ENCODE measurements at regions not wholly inside any gene's neighbourhood (a gene's known extent, or its start where the extent isn't known, plus 50 kb on each side); places are given as distances from the start of the nearest gene placed in this dataset.
A peak's percentile ranks its signal among the peaks of the same experiment; 100 is the strongest.

DNA sequence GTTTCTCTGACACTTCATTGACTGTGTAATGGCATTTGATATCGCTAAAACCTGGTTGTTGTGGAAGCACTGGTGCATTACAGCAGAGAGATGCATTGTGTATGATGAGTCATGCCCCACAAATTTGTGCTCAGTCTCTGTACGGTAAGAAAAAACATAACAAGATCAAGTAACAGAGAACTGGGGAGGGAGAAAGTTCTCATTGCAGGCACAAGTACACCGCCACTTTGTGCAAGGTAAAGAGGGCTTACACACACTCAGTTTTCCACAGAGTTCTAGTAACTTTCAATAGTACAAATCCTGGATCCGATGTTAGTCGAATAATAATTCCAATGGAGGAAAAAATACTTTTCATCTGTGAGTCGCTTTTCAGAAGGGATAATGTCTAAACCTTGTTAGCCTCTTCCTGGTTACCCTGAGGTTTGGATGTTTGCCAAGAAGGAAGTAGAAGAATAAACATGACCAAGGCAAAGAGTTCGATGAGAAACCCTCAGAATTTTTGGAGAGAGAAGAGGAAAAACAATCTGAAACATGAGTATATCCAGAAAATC is 512.5 kb upstream of the SLIT2 start:
- BruUV-seq (replicated peaks), result no TSS peak
- H3K27ac ChIP-seq (ENCODE audit: low read length), result peak overlapping the region; percentile 46
- H3K27me3 ChIP-seq (ENCODE audit: control insufficient read depth, insufficient read depth, low read length), result no peaks in the 10 kb centered on the region
- DNase-seq (ENCODE audit: low read depth, low spot score), result peak; percentile 50
- in situ Hi-C loops (cut with HindIII; ENCODE audit: low pct_unique_long_range_greater_than_20kb, low sequenced_read_pairs), result no loop called here
- ChIA-PET POLR2A (no interaction called here), CTCF (no interaction called here)
- peak; percentile 97 for ATAC-seq
- intact Hi-C loops (cut with micrococcal nuclease; ENCODE audit: unreplicated experiment), result no loop called here
- TF ChIP-seq, protein P1, sequence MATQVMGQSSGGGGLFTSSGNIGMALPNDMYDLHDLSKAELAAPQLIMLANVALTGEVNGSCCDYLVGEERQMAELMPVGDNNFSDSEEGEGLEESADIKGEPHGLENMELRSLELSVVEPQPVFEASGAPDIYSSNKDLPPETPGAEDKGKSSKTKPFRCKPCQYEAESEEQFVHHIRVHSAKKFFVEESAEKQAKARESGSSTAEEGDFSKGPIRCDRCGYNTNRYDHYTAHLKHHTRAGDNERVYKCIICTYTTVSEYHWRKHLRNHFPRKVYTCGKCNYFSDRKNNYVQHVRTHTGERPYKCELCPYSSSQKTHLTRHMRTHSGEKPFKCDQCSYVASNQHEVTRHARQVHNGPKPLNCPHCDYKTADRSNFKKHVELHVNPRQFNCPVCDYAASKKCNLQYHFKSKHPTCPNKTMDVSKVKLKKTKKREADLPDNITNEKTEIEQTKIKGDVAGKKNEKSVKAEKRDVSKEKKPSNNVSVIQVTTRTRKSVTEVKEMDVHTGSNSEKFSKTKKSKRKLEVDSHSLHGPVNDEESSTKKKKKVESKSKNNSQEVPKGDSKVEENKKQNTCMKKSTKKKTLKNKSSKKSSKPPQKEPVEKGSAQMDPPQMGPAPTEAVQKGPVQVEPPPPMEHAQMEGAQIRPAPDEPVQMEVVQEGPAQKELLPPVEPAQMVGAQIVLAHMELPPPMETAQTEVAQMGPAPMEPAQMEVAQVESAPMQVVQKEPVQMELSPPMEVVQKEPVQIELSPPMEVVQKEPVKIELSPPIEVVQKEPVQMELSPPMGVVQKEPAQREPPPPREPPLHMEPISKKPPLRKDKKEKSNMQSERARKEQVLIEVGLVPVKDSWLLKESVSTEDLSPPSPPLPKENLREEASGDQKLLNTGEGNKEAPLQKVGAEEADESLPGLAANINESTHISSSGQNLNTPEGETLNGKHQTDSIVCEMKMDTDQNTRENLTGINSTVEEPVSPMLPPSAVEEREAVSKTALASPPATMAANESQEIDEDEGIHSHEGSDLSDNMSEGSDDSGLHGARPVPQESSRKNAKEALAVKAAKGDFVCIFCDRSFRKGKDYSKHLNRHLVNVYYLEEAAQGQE (IDR thresholded peaks at IDR 0.05; ENCODE audit: insufficient read depth in 1 of 2, low read depth in 2 of 2, low read length in 1 of 2), result no peak
- TF ChIP-seq SIN3A (IDR thresholded peaks at IDR 0.05; ENCODE audit: borderline replicate concordance, insufficient read depth, low read depth, low read length), result no peak
- TF ChIP-seq, protein P2, sequence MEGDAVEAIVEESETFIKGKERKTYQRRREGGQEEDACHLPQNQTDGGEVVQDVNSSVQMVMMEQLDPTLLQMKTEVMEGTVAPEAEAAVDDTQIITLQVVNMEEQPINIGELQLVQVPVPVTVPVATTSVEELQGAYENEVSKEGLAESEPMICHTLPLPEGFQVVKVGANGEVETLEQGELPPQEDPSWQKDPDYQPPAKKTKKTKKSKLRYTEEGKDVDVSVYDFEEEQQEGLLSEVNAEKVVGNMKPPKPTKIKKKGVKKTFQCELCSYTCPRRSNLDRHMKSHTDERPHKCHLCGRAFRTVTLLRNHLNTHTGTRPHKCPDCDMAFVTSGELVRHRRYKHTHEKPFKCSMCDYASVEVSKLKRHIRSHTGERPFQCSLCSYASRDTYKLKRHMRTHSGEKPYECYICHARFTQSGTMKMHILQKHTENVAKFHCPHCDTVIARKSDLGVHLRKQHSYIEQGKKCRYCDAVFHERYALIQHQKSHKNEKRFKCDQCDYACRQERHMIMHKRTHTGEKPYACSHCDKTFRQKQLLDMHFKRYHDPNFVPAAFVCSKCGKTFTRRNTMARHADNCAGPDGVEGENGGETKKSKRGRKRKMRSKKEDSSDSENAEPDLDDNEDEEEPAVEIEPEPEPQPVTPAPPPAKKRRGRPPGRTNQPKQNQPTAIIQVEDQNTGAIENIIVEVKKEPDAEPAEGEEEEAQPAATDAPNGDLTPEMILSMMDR (IDR thresholded peaks at IDR 0.05), result no peak
- TF ChIP-seq POLR2AphosphoS5 (IDR thresholded peaks at IDR 0.05; ENCODE audit: low read depth, low read length), result no peak
- no peak for TF ChIP-seq TCF7L2 (IDR thresholded peaks at IDR 0.05; ENCODE audit: low read depth, low read length)
- peak overlapping the region; percentile 12 to 30; a peak in 2 of 4 replicates for H3K4me3 ChIP-seq (ENCODE audit: low read depth in 2 of 2, low read length in 2 of 2)
- H3K4me1 ChIP-seq (ENCODE audit: control insufficient read depth, insufficient read depth, low read length), result peaks cover 7% of the 10 kb centered on the region
- H3K36me3 ChIP-seq (ENCODE audit: control insufficient read depth, insufficient read depth, low read length), result no peaks in the 10 kb centered on the region
- no peaks in the 10 kb centered on the region for H3K9me3 ChIP-seq (ENCODE audit: control insufficient read depth, insufficient read depth, low read depth, low read length)

DNA sequence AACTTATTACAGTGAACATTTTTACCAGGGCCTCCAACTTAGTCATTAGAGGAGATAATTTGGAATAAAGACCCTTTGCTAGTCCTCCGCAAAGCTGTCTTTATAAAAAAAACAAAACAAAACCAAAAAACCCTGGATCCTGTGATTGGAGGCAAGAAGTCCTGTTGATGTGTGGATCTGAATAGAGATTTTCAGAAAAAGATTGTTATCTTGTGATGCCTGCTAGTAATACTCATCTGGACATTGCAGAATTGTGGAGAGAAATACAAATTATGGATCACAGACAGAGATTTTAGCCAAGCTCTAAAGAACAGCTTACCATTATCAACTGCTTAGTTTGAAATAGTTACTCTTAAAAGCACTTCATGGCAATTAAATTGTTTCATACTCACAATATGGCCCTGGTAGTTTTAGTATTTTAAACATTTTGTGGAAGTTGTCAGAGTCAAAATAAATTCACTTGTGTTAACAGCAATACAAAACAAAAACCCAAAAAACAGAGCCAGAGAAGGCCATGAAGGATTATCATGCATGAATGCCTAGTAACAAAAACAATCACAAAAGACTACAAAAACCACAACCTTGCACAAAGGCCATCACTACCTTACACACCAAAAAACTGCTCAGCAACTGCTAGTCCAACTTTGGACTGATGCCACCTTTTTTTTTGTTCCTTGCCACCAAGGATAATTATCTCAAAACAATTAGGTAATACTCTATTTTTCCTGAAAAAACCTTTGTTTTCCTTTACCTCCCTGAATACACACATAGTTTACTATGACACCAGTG is 514.5 kb upstream of the SLIT2 start:
- DNase-seq (ENCODE audit: low read depth, low spot score) (no peak), ATAC-seq (no peak)
- Histone ChIP-seq H3K4me3 (ENCODE audit: low read depth in 2 of 2, low read length in 2 of 2) (no peak overlapping the region), H3K36me3 (ENCODE audit: control insufficient read depth, insufficient read depth, low read length) (no peaks in the 10 kb centered on the region), H3K27ac (ENCODE audit: low read length) (no peak overlapping the region), H3K27me3 (ENCODE audit: control insufficient read depth, insufficient read depth, low read length) (no peaks in the 10 kb centered on the region), H3K9me3 (ENCODE audit: control insufficient read depth, insufficient read depth, low read depth, low read length) (no peaks in the 10 kb centered on the region), H3K4me1 (ENCODE audit: control insufficient read depth, insufficient read depth, low read length) (peaks cover 7% of the 10 kb centered on the region)
- BruUV-seq (replicated peaks), result no TSS peak
- no peak for TF ChIP-seq TCF7L2 (IDR thresholded peaks at IDR 0.05; ENCODE audit: low read depth, low read length)
- no peak for TF ChIP-seq POLR2AphosphoS5 (IDR thresholded peaks at IDR 0.05; ENCODE audit: low read depth, low read length)
- TF ChIP-seq SIN3A (IDR thresholded peaks at IDR 0.05; ENCODE audit: borderline replicate concordance, insufficient read depth, low read depth, low read length), result no peak
- TF ChIP-seq, protein P2 (IDR thresholded peaks at IDR 0.05), result no peak
- TF ChIP-seq, protein P1 (IDR thresholded peaks at IDR 0.05; ENCODE audit: insufficient read depth in 1 of 2, low read depth in 2 of 2, low read length in 1 of 2), result no peak
- ChIA-PET POLR2A (no interaction called here), CTCF (no interaction called here)
- in situ Hi-C loops (cut with HindIII; ENCODE audit: low pct_unique_long_range_greater_than_20kb, low sequenced_read_pairs) (no loop called here), intact Hi-C loops (cut with micrococcal nuclease; ENCODE audit: unreplicated experiment) (no loop called here)

Data from Panc1 (cell line).